GM15510 (cell line): ENCODE measurements at regions not wholly inside any gene's neighbourhood (a gene's known extent, or its start where the extent isn't known, plus 50 kb on each side); places are given as distances from the start of the nearest gene placed in this dataset.

Experiments used
- POLR2A ChIP-seq: IDR thresholded peaks from 3 replicates; pipeline ENCODE4 v1.6.1; 2011; ENCODE audit warnings: borderline replicate concordance; ENCODE audit not compliant: insufficient read length; ENCODE audit errors: extremely low read depth

- TF ChIP-seq POLR2A = no peak
These were observed 505.8 kb downstream of the KCNJ2 start for GRCh38 chr17:70675070-70675590.

- no peak for TF ChIP-seq POLR2A
These were observed 508.7 kb downstream of the KCNJ2 start for GRCh38 chr17:70677783-70678647.

GRCh38 chr17:70678889-70679288 is 509.6 kb downstream of the KCNJ2 start:
- TF ChIP-seq POLR2A = no peak

- no peak for TF ChIP-seq POLR2A
These were observed 514.6 kb downstream of the KCNJ2 start for GRCh38 chr17:70683936-70684335.

GRCh38 chr17:70687421-70687820 is 518.1 kb downstream of the KCNJ2 start:
- no peak for TF ChIP-seq POLR2A

- no peak for TF ChIP-seq POLR2A
These were observed 521.8 kb downstream of the KCNJ2 start for GRCh38 chr17:70691150-70691549.

GRCh38 chr17:70699408-70699807 is 530.1 kb downstream of the KCNJ2 start:
- no peak for TF ChIP-seq POLR2A

GRCh38 chr17:70702683-70703255 is 533.4 kb downstream of the KCNJ2 start:
- TF ChIP-seq POLR2A = no peak

GRCh38 chr17:70709596-70709995 is 540.3 kb downstream of the KCNJ2 start:
- no peak for TF ChIP-seq POLR2A

GRCh38 chr17:70713694-70714093 is 544.4 kb downstream of the KCNJ2 start:
- TF ChIP-seq POLR2A = no peak

- no peak for TF ChIP-seq POLR2A
These were observed 547.2 kb downstream of the KCNJ2 start for GRCh38 chr17:70716551-70716950.

- TF ChIP-seq POLR2A = no peak
These were observed 547.7 kb downstream of the KCNJ2 start for GRCh38 chr17:70717042-70717441.

- no peak for TF ChIP-seq POLR2A
These were observed 567.1 kb downstream of the KCNJ2 start for GRCh38 chr17:70736375-70736957.

GRCh38 chr17:70739065-70739464 is 569.7 kb downstream of the KCNJ2 start:
- no peak for TF ChIP-seq POLR2A

- TF ChIP-seq POLR2A = no peak
These were observed 581.7 kb downstream of the KCNJ2 start for GRCh38 chr17:70750983-70751382.
